ENCODE measurements at regions not wholly inside any gene's neighbourhood (a gene's known extent, or its start where the extent isn't known, plus 50 kb on each side); places are given as distances from the start of the nearest gene placed in this dataset.

- Mint-ChIP-seq H3K27ac (no peak overlapping the region), H3K4me3 (no peak overlapping the region), H3K27me3 (ENCODE audit: low read depth) (no peaks in the 10 kb centered on the region; the same call in 1 of the 2 replicates), H3K9me3 (no peaks in the 10 kb centered on the region), H3K36me3 (no peaks in the 10 kb centered on the region), H3K4me1 (peaks cover 27% of the 10 kb centered on the region)
- ATAC-seq (no peak), DNase-seq (ENCODE audit: low spot score) (no peak)
- POLR2A ChIA-PET, result no interaction called here
- CTCF ChIA-PET, result no interaction called here
- TF ChIP-seq ZNF423 (CRISPR knock-in tag; IDR thresholded peaks at IDR 0.05) (no peak), CREB1 (CRISPR knock-in tag; IDR thresholded peaks at IDR 0.05) (no peak), ZNF317 (CRISPR knock-in tag; IDR thresholded peaks at IDR 0.05; ENCODE audit: borderline replicate concordance, low read depth) (no peak), CREM (CRISPR knock-in tag; IDR thresholded peaks at IDR 0.05) (no peak), TP53 (CRISPR knock-in tag; IDR thresholded peaks at IDR 0.05) (no peak), NFE2L1 (CRISPR knock-in tag; IDR thresholded peaks at IDR 0.05) (no peak), SOX15 (CRISPR knock-in tag; IDR thresholded peaks at IDR 0.05) (no peak), SP1 (CRISPR knock-in tag; conservative IDR thresholded peaks at IDR 0.05) (no peak), NR3C1 (CRISPR knock-in tag; conservative IDR thresholded peaks at IDR 0.05; ENCODE audit: low read depth) (no peak), ZNF232 (CRISPR knock-in tag; IDR thresholded peaks at IDR 0.05) (no peak), ATF3 (CRISPR knock-in tag; conservative IDR thresholded peaks at IDR 0.05) (no peak)
Measured at GRCh38 chr10:89857431-89858042, 156.1 kb downstream of the KIF20B start.

GRCh38 chr10:89861199-89861573 lies 159.8 kb downstream of the KIF20B start:
- CTCF ChIA-PET, result no interaction called here
- Mint-ChIP-seq H3K27ac (no peak overlapping the region), H3K4me1 (peaks cover 21% of the 10 kb centered on the region), H3K9me3 (no peaks in the 10 kb centered on the region), H3K27me3 (ENCODE audit: low read depth) (no peaks in the 10 kb centered on the region), H3K4me3 (no peak overlapping the region), H3K36me3 (no peaks in the 10 kb centered on the region)
- ATAC-seq (no peak), DNase-seq (ENCODE audit: low spot score) (no peak)
- POLR2A ChIA-PET, result no interaction called here
- TF ChIP-seq ZNF263 (CRISPR knock-in tag; IDR thresholded peaks at IDR 0.05; ENCODE audit: low read depth) (peak; percentile 51; the same call in 1 of the 2 replicates), CDX4 (CRISPR knock-in tag; IDR thresholded peaks at IDR 0.05; ENCODE audit: borderline replicate concordance) (no peak), TP53 (CRISPR knock-in tag; IDR thresholded peaks at IDR 0.05) (no peak), ZNF512 (CRISPR knock-in tag; IDR thresholded peaks at IDR 0.05; ENCODE audit: borderline replicate concordance) (0 out of 2 replicates have a peak, but pooled peaks have one; percentile 36), SMAD3 (CRISPR knock-in tag; IDR thresholded peaks at IDR 0.05; ENCODE audit: borderline replicate concordance) (no peak), NR2C2 (CRISPR knock-in tag; IDR thresholded peaks at IDR 0.05) (no peak), E2F4 (CRISPR knock-in tag; IDR thresholded peaks at IDR 0.05; ENCODE audit: borderline replicate concordance, low read depth) (no peak)

GRCh38 chr10:89861584-89862301 lies 160.4 kb downstream of the KIF20B start:
- no peak overlapping the region for H3K27ac Mint-ChIP-seq
- no peaks in the 10 kb centered on the region for H3K27me3 Mint-ChIP-seq (ENCODE audit: low read depth)
- no peaks in the 10 kb centered on the region for H3K9me3 Mint-ChIP-seq
- CTCF ChIA-PET, result interaction anchor here (1.5 kb wide), 1 partner anchor 9 kb away, joined by 9 read pairs; no protein-coding TSS in a partner anchor
- H3K36me3 Mint-ChIP-seq, result no peaks in the 10 kb centered on the region
- POLR2A ChIA-PET, result no interaction called here
- ATAC-seq (no peak; the same call in 1 of the 2 replicates), DNase-seq (ENCODE audit: low spot score) (no peak)
- peaks cover 18% of the 10 kb centered on the region for H3K4me1 Mint-ChIP-seq
- no peak overlapping the region for H3K4me3 Mint-ChIP-seq
- no peak for TF ChIP-seq TEAD1 (CRISPR knock-in tag; IDR thresholded peaks at IDR 0.05)
- TF ChIP-seq FOXP4 (CRISPR knock-in tag; IDR thresholded peaks at IDR 0.05), result no peak
- TF ChIP-seq EMX1 (CRISPR knock-in tag; IDR thresholded peaks at IDR 0.05), result no peak
- no peak for TF ChIP-seq SMAD4 (CRISPR knock-in tag; IDR thresholded peaks at IDR 0.05)
- TF ChIP-seq PRRX2 (CRISPR knock-in tag; IDR thresholded peaks at IDR 0.05), result no peak
- no peak for TF ChIP-seq CBFB (CRISPR knock-in tag; IDR thresholded peaks at IDR 0.05; ENCODE audit: low read depth)
- TF ChIP-seq ETV6 (CRISPR knock-in tag; IDR thresholded peaks at IDR 0.05), result no peak
- no peak for TF ChIP-seq ZSCAN18 (CRISPR knock-in tag; IDR thresholded peaks at IDR 0.05)
- no peak for TF ChIP-seq ATF1 (CRISPR knock-in tag; IDR thresholded peaks at IDR 0.05)

Measured in WTC11 (cell line).